GM21367 (cell line): ENCODE measurements at regions not wholly inside any gene's neighbourhood (a gene's known extent, or its start where the extent isn't known, plus 50 kb on each side); places are given as distances from the start of the nearest gene placed in this dataset.
"Not testable (repeated sequence)": the region's sequence is repeated elsewhere in the genome, so short reads cannot be mapped to it uniquely, and the experiment has no call there.

ENCODE experiments used
- ATAC-seq: cut with Tn5 transposase; IDR thresholded peaks from one replicate; pipeline ENCODE4 v1.9.1; 2021; ENCODE audit not compliant: unreplicated experiment

DNA sequence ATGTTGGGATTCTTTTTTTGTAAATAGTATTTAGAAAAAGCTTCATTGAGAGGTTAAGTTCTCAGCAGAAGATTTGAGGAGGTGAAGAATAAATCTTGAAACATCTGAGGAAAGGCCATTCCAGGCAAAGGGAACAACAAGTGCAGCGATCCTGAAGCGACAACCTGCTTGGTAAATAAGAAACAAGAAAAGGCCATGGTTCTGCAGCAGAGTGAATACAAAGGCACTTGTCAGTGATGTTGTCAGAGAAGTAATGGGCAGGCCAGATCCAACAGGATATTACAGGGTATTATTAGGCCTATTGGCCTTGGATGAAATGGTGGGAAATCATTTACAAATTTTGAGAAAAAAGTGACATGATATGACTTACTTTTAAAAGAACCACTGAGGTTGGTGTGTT, 960.0 kb downstream of the PLA2G4A start:
- no peak for ATAC-seq

- ATAC-seq: no peak
Measured at GRCh38 chr1:187790724-187791123, 962.0 kb downstream of the PLA2G4A start.

GRCh38 chr1:187794561-187794960, 965.8 kb downstream of the PLA2G4A start:
- ATAC-seq: no peak

DNA sequence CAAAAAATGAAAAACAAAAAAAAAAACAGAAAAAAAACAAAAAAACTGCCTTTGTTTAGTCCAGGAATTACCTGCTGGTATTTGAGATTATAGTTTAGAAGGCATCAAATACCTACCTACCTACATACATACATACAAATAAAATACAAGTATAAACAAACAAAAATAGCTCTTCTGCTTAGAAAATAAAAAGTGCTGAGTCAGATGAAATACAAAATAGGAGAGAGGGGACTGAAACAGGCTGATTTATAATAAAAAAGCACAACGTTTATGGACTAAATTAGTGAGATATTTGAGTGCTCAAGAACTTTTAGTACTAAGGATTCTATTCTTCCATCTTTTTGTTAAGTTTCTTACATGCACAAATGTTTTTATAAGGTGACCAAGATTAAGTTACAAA, 980.8 kb downstream of the PLA2G4A start:
- ATAC-seq: no peak

DNA sequence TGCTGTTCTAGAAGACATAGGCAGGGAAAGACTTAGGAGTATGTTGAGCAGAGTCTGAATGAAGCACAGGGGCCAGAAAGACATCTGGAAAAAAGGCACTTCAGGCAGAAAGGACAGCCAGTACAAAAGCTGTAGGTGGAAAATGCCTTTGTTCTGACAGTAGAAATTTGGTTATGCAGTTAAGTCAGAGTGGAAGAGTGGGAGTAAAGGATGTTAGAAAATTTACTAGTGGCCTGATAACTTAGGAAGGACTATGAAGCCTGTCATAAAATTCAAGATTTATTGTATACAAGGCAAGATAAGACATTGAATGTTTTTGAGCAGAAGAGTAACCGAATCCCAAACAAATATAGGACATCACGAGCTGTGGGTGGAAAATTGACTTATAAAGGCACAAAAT, 987.9 kb downstream of the PLA2G4A start:
- no peak for ATAC-seq

GRCh38 chr1:187817782-187818181, 989.0 kb downstream of the PLA2G4A start:
- ATAC-seq: no peak

- ATAC-seq: no peak
Measured at GRCh38 chr1:187819086-187819485, 990.3 kb downstream of the PLA2G4A start.

DNA sequence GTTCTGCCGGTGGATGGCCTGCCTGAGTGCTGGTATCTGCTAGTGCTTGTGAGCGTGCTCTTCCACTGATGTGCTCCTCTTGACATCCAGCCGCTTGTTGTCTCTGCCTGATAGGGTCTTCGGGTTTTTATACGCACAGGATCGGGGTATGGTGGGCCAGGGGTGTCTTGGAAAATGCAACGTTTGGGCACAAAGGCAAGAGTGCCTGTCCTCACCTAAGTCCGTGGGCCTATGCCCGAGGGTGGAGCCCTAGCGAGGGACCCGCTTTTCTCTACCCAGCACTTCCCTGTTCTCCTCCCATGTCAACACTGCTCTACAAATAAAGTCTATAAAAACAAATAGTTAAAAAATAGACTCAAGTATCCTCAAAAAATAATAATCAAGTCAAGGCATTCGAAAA, 1007.8 kb downstream of the PLA2G4A start:
- ATAC-seq: no peak

- ATAC-seq: no peak
Measured at GRCh38 chr1:187837787-187838186, 1009.0 kb downstream of the PLA2G4A start.

DNA sequence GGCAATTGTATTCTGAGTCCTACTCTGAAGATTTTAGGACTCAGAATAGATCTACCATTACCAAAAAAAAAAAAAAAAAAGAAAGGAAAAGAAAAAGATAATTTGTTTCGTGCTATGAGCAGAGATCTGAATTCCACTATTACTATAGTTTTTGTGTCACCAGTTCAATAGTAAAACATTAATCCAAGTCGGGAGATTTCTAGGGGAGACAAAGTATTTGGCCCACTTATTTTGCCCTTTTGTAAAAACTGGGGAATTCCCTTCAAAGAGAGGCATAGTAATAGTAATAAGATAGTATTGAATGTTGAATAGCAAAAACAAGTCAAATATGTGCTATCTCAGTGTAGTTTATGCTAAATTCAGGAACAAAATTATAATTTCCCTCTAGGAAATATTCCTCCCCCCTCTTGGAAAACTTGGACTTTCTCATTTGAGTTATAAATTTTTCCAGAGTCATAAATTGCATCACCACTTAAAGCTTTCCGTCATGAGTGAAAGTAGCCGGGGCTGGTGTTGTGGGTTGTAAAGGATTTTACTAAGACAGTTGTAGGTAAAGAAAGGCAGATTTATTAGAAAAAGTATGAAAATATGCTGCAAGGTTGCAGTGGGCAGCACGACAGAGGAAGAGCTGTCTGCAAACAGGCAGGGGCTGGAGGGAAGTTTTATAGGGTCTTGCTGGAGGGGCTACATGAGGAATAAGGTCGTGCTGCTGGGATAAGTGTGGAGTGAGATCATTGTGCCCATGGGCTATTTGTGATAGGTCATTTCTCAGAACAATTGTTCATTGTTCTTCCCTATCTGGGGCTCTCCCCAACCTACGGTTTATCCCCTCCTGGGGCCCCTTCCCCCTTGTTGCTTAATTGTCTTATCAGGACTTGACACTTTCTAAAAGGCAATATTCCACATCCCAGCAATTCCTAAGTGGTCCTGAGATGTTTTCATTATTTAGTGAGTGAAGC, 1009.9 kb downstream of the PLA2G4A start:
- no peak for ATAC-seq

DNA sequence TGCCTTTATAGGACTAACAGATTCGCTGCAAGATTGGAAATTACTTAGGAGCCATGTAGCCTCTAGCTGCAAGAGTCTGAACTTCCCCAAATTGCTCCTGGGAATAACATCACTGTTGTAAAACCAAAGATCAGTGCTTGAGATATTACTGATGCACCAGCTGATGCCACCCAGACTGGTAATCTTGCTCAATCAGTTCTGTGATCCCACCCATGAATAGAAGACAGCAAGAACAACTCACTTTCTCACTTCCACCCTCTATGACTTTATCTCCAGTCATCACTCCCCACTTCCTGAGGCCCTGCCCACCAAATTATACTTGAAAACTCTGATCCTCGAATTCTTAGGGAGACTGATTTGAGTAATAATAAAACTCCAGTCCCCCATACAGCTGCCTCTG, 1011.1 kb downstream of the PLA2G4A start:
- ATAC-seq: no peak

DNA sequence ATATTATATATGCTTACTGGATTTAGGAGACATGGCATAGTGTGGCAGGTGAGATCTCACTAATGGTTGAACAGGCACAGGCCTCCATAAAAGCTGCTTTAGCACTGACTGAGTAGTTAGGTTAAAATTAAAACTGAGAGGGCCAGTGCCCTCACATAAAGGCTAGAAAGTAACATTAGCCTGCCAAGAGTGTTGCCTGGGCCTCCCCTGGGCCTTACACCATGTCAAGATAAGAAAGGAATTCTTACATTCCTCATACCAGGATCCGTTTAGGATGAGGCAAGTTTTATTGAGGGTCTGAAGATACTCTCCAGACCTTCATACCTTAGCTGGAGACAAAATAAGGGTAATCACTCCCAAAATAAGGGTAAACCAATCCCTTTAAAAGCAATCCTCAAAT, 1011.8 kb downstream of the PLA2G4A start:
- no peak for ATAC-seq

DNA sequence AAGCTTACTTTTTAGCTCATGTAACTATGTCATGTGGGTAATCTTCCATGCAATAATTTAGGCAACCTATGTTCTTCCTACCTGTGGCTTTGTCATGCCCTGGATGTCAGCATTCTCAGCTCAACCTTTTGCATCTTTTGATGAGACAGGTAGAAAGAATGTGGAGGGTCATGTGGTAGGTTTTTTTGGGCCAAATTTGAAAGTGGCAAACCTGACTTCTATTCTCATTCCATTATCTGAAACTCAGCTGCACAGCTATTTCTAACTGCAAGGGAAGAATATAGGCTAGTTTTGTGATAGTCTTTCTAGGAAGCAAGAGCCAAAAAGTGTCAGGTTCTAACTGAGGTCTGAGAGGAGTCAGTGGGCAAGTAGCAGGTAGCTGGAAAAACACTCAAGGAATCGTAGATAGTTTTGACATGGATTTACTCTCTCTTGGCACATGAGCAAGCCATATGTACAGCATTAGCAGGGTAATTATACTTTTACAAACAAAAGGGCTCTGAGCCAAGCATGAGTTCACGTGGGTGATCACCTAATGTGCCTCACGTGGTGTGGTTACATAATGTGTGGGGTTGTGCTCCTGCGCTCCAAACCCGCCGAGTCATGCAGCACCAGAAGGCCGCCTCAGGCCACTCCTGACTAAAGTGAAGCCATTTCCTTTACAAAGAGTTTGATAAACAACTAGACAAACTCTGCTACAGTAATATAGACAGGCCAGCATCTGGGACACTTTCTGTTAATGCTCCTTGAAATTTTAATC, 1013.8 kb downstream of the PLA2G4A start:
- ATAC-seq: no peak

DNA sequence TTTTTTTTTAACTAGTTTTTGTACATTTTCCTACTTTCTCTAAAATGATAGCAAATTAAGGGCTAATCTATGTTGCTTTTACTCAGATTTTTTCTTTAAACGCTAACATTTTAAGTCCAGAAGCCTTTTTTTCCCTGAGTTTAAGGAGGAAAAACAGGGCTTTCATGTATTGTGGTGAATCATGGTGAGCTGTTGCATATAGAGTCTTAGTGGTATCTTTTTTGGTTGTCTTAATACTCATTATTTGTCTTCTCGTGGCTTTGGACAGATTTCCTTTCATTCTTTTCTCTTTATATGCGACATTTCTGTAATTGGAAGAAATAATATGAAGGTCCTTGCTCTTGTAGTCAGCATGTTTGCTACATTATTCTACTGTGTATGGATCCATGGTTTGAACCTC, 1015.6 kb downstream of the PLA2G4A start:
- no peak for ATAC-seq

DNA sequence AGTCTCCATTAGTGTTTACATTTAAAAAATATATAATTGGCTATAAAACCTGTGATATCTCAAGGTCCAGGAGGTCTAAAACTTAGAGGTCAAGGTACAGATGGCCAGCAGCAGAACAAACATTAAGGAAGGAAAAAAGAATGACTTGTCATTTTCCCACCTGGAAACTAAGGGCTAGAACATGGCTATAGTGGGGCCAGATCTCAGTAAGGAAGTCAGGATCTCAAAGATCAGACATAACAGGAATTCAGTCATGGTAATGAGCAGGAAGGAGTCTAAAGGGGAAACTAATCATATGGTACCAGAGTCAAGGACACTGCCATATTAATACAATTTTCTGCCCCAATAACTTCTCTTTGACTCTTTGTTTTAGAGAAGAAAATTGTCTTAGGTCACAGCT, 1018.8 kb downstream of the PLA2G4A start:
- no peak for ATAC-seq

GRCh38 chr1:187848321-187848720, 1019.6 kb downstream of the PLA2G4A start:
- ATAC-seq: no peak

- not testable (repeated sequence) for ATAC-seq
Measured at GRCh38 chr1:187850146-187850545, 1021.4 kb downstream of the PLA2G4A start.

DNA sequence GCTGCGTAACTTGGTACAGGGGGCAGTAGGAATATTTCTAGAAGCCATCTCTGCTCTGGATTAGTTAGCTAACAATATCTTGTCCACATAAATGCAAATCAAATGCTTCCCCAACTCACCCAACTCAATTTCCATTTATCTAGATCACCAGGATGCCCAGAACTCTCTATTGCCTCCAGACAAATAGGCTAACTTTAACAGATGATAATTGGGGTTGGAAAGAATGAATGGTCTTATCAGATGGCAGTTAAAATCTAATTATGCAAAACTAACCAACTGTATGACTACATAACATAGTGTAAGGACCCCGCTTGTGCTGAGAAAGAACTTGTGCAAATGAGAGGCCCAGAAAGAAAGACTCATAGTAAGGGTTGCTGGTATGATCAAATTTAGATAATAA, 1024.8 kb downstream of the PLA2G4A start:
- ATAC-seq: no peak

- no peak for ATAC-seq
Measured at GRCh38 chr1:187854457-187854856, 1025.7 kb downstream of the PLA2G4A start.

DNA sequence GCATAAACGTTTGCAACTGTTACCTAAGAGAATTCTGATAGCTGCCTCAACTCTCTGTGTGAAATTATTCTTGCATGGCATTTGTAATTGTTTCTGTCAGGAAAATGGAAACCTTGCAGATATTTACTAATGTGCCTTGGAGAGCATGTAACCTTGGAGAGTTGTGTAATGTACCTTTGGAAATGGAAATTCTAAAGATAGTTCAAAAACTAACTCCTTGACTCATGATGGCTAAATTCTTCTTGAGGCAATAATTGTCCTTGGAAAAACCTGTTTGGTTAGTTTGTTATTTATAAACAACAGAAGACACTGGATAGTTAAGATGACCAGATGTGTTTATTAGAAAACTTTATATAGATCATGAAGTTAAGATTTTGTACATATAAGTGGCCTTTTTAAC, 1033.8 kb downstream of the PLA2G4A start:
- no peak for ATAC-seq

DNA sequence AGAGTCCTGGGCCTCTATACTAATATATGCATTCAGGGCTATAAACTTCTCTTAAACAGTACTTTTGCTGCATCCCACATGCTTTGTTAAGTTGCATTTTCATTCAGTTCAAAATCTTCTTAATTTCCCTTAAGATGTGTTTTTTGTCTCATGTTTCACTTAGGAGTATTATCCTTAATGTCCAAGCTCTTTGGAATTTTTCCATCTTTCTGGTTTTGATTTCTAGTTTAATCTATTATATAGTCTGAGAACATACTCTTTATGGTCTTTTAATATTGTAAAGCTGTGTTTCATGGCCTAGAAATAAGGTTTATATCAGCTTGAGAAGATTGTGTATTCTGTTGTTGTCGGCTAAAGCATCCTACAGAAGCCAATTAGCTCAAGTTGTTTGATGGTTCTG, 1041.8 kb downstream of the PLA2G4A start:
- ATAC-seq: no peak

- ATAC-seq: no peak
Measured at GRCh38 chr1:187871177-187871845, 1042.6 kb downstream of the PLA2G4A start.
